Body of pancreas (tissue), 4 donors: ENCODE measurements at regions not wholly inside any gene's neighbourhood (a gene's known extent, or its start where the extent isn't known, plus 50 kb on each side); places are given as distances from the start of the nearest gene placed in this dataset.

Source experiments
- POLR2A ChIP-seq, 3 donors: fragments of 450-650 bp; IDR thresholded peaks; one replicate each; pipeline ENCODE4 v1.6.1; 2016; ENCODE audit warnings: antibody characterized with exemption in 3 of 3, mild to moderate bottlenecking in 2 of 3
- TF ChIP-seq, protein P1 (sequence below), 7 experiments: fragments of 450-650 bp in 4 of 7; fragments of 200-600 bp in 3 of 7; sonication (generic) in 3 of 7; IDR thresholded peaks; one replicate each; pipeline ENCODE4 v1.5.1; 2016 to 2019; ENCODE audit warnings: antibody characterized with exemption in 7 of 7

GRCh38 chr2:138329162-138329561, 172.4 kb upstream of the SPOPL start:
- TF ChIP-seq, protein P1, sequence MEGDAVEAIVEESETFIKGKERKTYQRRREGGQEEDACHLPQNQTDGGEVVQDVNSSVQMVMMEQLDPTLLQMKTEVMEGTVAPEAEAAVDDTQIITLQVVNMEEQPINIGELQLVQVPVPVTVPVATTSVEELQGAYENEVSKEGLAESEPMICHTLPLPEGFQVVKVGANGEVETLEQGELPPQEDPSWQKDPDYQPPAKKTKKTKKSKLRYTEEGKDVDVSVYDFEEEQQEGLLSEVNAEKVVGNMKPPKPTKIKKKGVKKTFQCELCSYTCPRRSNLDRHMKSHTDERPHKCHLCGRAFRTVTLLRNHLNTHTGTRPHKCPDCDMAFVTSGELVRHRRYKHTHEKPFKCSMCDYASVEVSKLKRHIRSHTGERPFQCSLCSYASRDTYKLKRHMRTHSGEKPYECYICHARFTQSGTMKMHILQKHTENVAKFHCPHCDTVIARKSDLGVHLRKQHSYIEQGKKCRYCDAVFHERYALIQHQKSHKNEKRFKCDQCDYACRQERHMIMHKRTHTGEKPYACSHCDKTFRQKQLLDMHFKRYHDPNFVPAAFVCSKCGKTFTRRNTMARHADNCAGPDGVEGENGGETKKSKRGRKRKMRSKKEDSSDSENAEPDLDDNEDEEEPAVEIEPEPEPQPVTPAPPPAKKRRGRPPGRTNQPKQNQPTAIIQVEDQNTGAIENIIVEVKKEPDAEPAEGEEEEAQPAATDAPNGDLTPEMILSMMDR (IDR thresholded peaks at IDR 0.05): no peak
- no peak for TF ChIP-seq POLR2A (IDR thresholded peaks at IDR 0.05)
